GM18867 (cell line): ENCODE measurements at regions not wholly inside any gene's neighbourhood (a gene's known extent, or its start where the extent isn't known, plus 50 kb on each side); places are given as distances from the start of the nearest gene placed in this dataset.
"Not testable (repeated sequence)": the region's sequence is repeated elsewhere in the genome, so short reads cannot be mapped to it uniquely, and the experiment has no call there.

Source experiments
- ATAC-seq: cut with Tn5 transposase; IDR thresholded peaks from one replicate; pipeline ENCODE4 v1.9.1; 2021; ENCODE audit warnings: mild to moderate bottlenecking, moderate library complexity; ENCODE audit not compliant: unreplicated experiment

GRCh38 chr6:119533603-119534279 is 184.2 kb upstream of the MAN1A1 start:
- ATAC-seq, result peak; percentile 74

DNA sequence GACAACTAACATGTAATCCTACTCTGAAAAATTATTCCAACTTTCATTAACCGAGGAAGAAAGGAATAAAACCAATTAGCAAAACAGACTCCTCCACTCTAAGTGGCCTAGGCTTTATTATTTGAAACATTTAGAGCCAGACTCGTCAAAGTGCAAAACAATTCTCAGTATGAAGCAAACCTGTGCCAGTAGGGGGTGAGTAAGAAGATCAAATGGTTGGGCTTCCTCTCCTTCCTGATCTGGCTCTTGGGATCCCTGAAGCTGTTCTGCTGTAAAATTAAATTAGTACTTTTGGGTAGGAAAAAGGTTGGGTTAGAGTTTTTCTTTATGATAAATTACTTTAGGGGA is 177.6 kb upstream of the MAN1A1 start:
- ATAC-seq, result no peak

DNA sequence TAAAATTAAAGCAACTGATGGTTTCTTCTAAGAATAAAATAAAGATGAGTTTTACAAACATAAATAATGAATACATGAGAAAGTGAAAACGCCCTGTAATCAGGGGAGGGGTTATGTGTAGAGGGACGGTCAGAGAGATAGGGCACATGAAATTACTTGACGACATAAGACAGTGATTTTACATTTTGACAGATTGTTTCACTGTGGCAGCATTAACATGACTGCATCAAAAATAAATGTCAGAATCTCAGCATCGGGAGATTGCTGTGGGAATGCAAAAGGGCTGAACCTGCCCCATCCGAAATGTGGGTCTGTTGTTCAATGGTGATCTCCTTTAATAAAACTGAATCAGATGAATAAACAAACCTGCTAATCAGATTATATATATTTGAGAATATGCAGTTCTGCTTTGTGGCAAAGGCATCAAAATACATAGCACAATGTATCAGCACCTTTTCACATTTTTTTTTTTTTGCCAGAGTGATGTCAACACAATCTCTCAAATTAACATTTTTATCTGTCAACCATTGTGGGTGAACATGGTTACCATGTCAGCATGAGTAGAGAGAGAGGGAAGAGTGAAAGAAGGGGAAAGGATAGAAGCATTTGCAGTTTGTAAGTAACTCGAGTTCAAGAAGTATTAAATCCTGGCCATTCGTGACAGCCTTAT is 177.1 kb upstream of the MAN1A1 start:
- no peak for ATAC-seq

GRCh38 chr6:119524410-119524809 is 174.8 kb upstream of the MAN1A1 start:
- ATAC-seq, result no peak

GRCh38 chr6:119523556-119523955 is 174.0 kb upstream of the MAN1A1 start:
- no peak for ATAC-seq

GRCh38 chr6:119521251-119521650 is 171.7 kb upstream of the MAN1A1 start:
- ATAC-seq, result no peak

- no peak for ATAC-seq
Measured at GRCh38 chr6:119517428-119517827, 167.9 kb upstream of the MAN1A1 start.

DNA sequence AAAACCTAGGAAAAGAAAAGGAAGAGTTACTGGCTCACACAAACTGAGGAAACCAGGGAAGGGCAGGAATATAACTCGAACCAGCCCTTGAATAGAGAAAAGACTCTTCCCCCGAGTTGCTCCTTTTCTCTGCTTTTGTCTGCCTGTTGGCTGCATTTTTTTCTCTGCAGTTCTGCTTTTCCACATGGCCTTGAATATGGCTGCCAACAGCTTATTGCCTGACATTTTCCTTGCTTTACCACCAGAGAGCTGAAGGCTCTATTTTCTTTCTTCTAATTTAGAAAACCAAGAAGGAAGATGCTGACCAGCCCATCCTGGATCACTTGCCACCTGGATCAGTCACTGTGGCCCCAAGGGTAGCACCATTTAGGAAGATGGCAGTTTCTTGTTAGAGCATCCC is 164.8 kb upstream of the MAN1A1 start:
- no peak for ATAC-seq

DNA sequence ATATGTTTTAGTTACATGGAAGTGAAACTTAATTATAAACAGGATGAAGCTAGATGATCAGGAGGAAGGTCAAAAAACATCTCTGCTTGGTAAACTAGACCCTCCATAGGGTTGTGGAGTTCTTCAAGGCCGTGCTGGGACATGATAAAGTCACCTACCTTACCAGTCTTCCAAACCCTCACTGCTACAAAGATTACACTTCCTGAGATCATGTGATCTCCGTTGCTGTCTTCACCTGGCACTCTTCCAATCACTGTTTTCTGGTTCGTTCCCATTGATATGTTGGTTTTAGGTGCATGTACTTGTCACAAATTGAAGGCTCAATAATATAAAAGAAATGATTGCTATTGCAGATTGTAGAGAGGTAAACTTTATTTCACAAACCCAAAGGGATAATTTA is 161.5 kb upstream of the MAN1A1 start:
- no peak for ATAC-seq

DNA sequence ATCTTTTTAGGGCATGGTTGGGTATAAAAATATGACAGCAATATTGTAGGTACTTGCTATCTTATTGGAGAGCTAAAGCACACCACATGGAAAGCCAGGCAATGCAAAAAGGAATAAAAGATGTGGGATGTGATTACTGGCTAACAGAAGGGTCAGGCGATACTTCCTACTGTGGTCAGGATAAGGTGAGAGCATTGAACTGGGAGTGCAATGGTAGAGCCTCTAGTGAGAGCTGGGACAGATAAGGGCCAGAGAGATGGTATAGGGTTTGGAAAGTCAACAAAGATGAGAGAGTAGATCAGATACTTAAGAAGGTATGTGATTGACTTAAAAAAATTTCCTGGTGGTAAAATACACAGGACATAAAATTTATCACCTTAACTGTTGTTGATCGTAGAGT is 160.7 kb upstream of the MAN1A1 start:
- ATAC-seq, result no peak

GRCh38 chr6:119506631-119507174 is 157.1 kb upstream of the MAN1A1 start:
- ATAC-seq, result no peak

- peak; percentile 93 for ATAC-seq
Measured at GRCh38 chr6:119501798-119502483, 152.4 kb upstream of the MAN1A1 start.

- no peak for ATAC-seq
Measured at GRCh38 chr6:119499797-119500196, 150.2 kb upstream of the MAN1A1 start.

- no peak for ATAC-seq
Measured at GRCh38 chr6:119497988-119498727, 148.6 kb upstream of the MAN1A1 start.

DNA sequence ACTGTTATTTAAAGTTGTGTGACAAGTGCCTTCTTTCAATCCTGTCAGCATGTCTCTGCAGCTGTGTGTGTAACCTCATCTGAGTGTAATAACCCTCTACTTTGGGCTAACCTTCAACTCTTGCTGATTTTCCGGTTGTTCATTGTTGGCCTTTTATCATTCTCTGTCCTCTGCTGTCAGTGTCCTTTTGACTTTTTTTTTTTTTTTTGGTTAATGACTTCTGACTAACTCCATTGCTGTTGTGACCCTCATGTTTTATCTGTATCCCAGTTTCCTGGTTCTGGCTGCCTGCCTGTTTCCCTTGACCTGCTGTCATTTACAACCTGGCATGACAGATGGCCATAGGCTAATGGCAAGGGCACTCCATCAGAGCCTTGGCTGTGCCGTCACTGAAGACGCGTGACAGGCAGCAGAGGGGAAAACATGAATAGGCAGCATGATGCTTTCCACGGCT is 145.7 kb upstream of the MAN1A1 start:
- no peak for ATAC-seq

- ATAC-seq, result no peak
Measured at GRCh38 chr6:119493980-119494379, 144.4 kb upstream of the MAN1A1 start.

- not testable (repeated sequence) for ATAC-seq
Measured at GRCh38 chr6:119491112-119491511, 141.6 kb upstream of the MAN1A1 start.

DNA sequence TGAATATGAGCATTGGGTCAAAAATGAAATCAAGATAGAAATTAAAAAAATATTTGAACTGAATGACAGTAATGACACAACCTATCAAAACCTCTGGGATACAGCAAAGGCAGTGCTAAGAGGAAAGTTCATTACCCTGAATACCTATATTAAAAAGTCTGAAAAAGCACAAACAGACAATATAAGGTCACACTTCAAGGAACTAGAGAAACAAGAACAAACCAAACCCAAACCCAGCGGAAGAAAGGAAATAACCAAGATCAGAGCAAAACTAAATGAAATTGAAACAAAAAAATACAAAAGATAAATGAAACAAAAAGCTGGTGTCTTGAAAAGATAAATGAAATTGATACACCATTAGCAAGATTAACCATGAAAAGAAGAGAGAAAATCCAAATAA is 140.5 kb upstream of the MAN1A1 start:
- not testable (repeated sequence) for ATAC-seq

- no peak for ATAC-seq
Measured at GRCh38 chr6:119484598-119484997, 135.0 kb upstream of the MAN1A1 start.

GRCh38 chr6:119483908-119484307 is 134.3 kb upstream of the MAN1A1 start:
- ATAC-seq, result no peak

DNA sequence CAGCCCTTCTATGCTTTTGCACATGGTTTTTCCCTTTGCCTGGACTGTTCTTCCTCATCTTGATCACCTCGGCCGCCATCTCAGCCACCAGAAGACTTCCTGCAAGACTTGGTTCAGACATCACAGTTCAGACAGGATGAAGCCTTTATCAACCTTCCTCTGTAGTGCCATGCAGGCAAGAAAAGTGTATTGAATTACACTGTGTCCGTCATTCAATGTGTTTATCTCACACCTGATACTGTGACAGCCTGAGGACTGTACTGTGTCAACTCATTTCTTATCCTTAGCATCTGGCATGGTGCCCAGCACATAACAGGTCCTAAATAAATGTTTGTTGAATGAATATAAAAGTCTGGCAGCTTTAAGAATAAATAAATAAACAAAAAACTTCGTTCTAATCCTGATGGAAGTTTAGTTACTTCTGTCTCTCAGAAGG is 133.3 kb upstream of the MAN1A1 start:
- ATAC-seq, result no peak
